WERI-Rb-1 (cell line): ENCODE measurements at regions not wholly inside any gene's neighbourhood (a gene's known extent, or its start where the extent isn't known, plus 50 kb on each side); places are given as distances from the start of the nearest gene placed in this dataset.

Source experiments
- DNase-seq: peaks from one replicate; pipeline ENCODE4 v3.0.0-alpha.2; 2020
- H3K27ac ChIP-seq: fragments of 250-450 bp; sonication (Bioruptor Pico); 2 replicates; pipeline ENCODE4 v1.5.1; 2020; ENCODE audit warnings: mild to moderate bottlenecking, moderate library complexity
- H3K27me3 ChIP-seq: fragments of 250-450 bp; sonication (Bioruptor Pico); 2 replicates; pipeline ENCODE4 v1.5.1; 2021; ENCODE audit warnings: mild to moderate bottlenecking, low read depth, moderate library complexity; ENCODE audit not compliant: insufficient read depth, severe bottlenecking
- H3K36me3 ChIP-seq: fragments of 250-450 bp; sonication (Bioruptor Pico); 2 replicates; pipeline ENCODE4 v1.5.1; 2020; ENCODE audit warnings: mild to moderate bottlenecking, moderate library complexity
- H3K4me3 ChIP-seq: 2 replicates; pipeline ENCODE4 v1.5.1; 2011; ENCODE audit warnings: low read depth, mild to moderate bottlenecking, control low read depth, low read length
- H3K9me3 ChIP-seq: fragments of 250-450 bp; sonication (Bioruptor Pico); 2 replicates; pipeline ENCODE4 v1.5.1; 2021; ENCODE audit warnings: mild to moderate bottlenecking, moderate library complexity; ENCODE audit not compliant: severe bottlenecking
- CTCF ChIP-seq: IDR thresholded peaks from 2 replicates; pipeline ENCODE4 v1.5.1; 2011; ENCODE audit warnings: low read depth, mild to moderate bottlenecking, control low read depth, inconsistent platforms, low read length

GRCh38 chr3:55175423-55175822 is 247.6 kb upstream of the LRTM1 start:
- H3K9me3 ChIP-seq, result no peaks in the 10 kb centered on the region
- H3K36me3 ChIP-seq, result no peaks in the 10 kb centered on the region
- H3K4me3 ChIP-seq, result no peak overlapping the region
- H3K27ac ChIP-seq, result no peak overlapping the region
- H3K27me3 ChIP-seq, result no peaks in the 10 kb centered on the region
- DNase-seq, result no peak
- no peak for TF ChIP-seq CTCF

GRCh38 chr3:55174747-55175146 is 246.9 kb upstream of the LRTM1 start:
- Histone ChIP-seq H3K27me3 (no peaks in the 10 kb centered on the region), H3K4me3 (no peak overlapping the region)

GRCh38 chr3:55173504-55173903 is 245.6 kb upstream of the LRTM1 start:
- Histone ChIP-seq H3K4me3 (no peak overlapping the region), H3K9me3 (no peaks in the 10 kb centered on the region), H3K36me3 (no peaks in the 10 kb centered on the region), H3K27ac (no peak overlapping the region), H3K27me3 (no peaks in the 10 kb centered on the region)
- no peak for TF ChIP-seq CTCF
- no peak for DNase-seq

More at GRCh38 chr3:55174747-55175146, 246.9 kb upstream of the LRTM1 start:
- DNase-seq, result peak; percentile 17
- no peak overlapping the region for H3K27ac ChIP-seq
- H3K9me3 ChIP-seq, result no peaks in the 10 kb centered on the region
- TF ChIP-seq CTCF, result no peak
- no peaks in the 10 kb centered on the region for H3K36me3 ChIP-seq

- H3K36me3 ChIP-seq, result no peaks in the 10 kb centered on the region
- H3K4me3 ChIP-seq, result no peak overlapping the region
- H3K27ac ChIP-seq, result no peak overlapping the region
- no peak for TF ChIP-seq CTCF
- no peaks in the 10 kb centered on the region for H3K27me3 ChIP-seq
- no peak for DNase-seq
- H3K9me3 ChIP-seq, result no peaks in the 10 kb centered on the region
Observed at GRCh38 chr3:55172913-55173312, 245.1 kb upstream of the LRTM1 start.

GRCh38 chr3:55170444-55170843 is 242.6 kb upstream of the LRTM1 start:
- no peaks in the 10 kb centered on the region for H3K27me3 ChIP-seq

More at GRCh38 chr3:55170444-55170843, 242.6 kb upstream of the LRTM1 start:
- Histone ChIP-seq H3K9me3 (no peaks in the 10 kb centered on the region), H3K27ac (no peak overlapping the region), H3K4me3 (no peak overlapping the region), H3K36me3 (no peaks in the 10 kb centered on the region)
- no peak for DNase-seq
- no peak for TF ChIP-seq CTCF
